A673 (cell line): ENCODE measurements at regions not wholly inside any gene's neighbourhood (a gene's known extent, or its start where the extent isn't known, plus 50 kb on each side); places are given as distances from the start of the nearest gene placed in this dataset.
A peak's percentile ranks its signal among the peaks of the same experiment; 100 is the strongest.

Experiments used
- CTCF ChIP-seq: fragments of 300-800, 200-600 bp; sonication (generic); conservative IDR thresholded peaks from 2 replicates; pipeline ENCODE4 v1.5.1; 2017; ENCODE audit warnings: low read depth, mild to moderate bottlenecking, antibody characterized with exemption, low read length, moderate library complexity, mixed read lengths
- EZH2 ChIP-seq: fragments of 200-600 bp; sonication (generic); IDR thresholded peaks from 2 replicates; pipeline ENCODE4 v1.6.1; 2017; ENCODE audit warnings: borderline replicate concordance, low read depth, mild to moderate bottlenecking, mixed read lengths, antibody characterized with exemption, low read length; ENCODE audit not compliant: poor library complexity, severe bottlenecking

- TF ChIP-seq CTCF (peak; percentile 76), EZH2 (no peak)
Observed at GRCh38 chr12:118714051-118714460, 267.3 kb upstream of the SRRM4 start.
